HCT116 (cell line): ENCODE measurements at regions not wholly inside any gene's neighbourhood (a gene's known extent, or its start where the extent isn't known, plus 50 kb on each side); places are given as distances from the start of the nearest gene placed in this dataset.

Experiments used
- CEBPB ChIP-seq: IDR thresholded peaks from 2 replicates; pipeline ENCODE4 v1.6.1; 2012; ENCODE audit warnings: low read depth
- CTCF ChIP-seq, 3 experiments: fragments of 200-600 bp in 1 of 3; sonication (generic) in 1 of 3; IDR thresholded peaks in 2 of 3; conservative IDR thresholded peaks in 1 of 3; 2 replicates each; pipeline ENCODE4 v1.5.1; 2012 to 2017; ENCODE audit warnings: low read depth in 2 of 3, low read length in 2 of 3, antibody characterized with exemption in 1 of 3, borderline replicate concordance in 1 of 3, control low read depth in 1 of 3, mild to moderate bottlenecking in 1 of 3, mixed read lengths in 1 of 3, mixed run types in 1 of 3, moderate library complexity in 1 of 3; ENCODE audit not compliant: insufficient read depth in 1 of 3
- EZH2 ChIP-seq: fragments of 200-600 bp; sonication (generic); IDR thresholded peaks from 2 replicates; pipeline ENCODE4 v1.6.1; 2017; ENCODE audit warnings: antibody characterized with exemption, mixed run types
- MAX ChIP-seq: IDR thresholded peaks from 2 replicates; pipeline ENCODE4 v1.6.1; 2012
- POLR2A ChIP-seq: IDR thresholded peaks from 2 replicates; pipeline ENCODE4 v1.7.0; 2011; ENCODE audit warnings: borderline replicate concordance; ENCODE audit not compliant: insufficient read depth, insufficient read length; ENCODE audit errors: extremely low read depth
- POLR2AphosphoS5 ChIP-seq: IDR thresholded peaks from 2 replicates; pipeline ENCODE4 v1.6.1; 2011; ENCODE audit warnings: mild to moderate bottlenecking, low read depth, low read length, moderate library complexity
- RAD21 ChIP-seq: IDR thresholded peaks from 2 replicates; pipeline ENCODE4 v1.6.1; 2012; ENCODE audit warnings: low read depth, mild to moderate bottlenecking
- SIN3A ChIP-seq: IDR thresholded peaks from 2 replicates; pipeline ENCODE4 v1.6.1; 2012; ENCODE audit warnings: low read depth
- SP1 ChIP-seq: IDR thresholded peaks from 2 replicates; pipeline ENCODE4 v1.6.1; 2012; ENCODE audit warnings: low read depth
- ZBTB33 ChIP-seq: IDR thresholded peaks from 2 replicates; pipeline ENCODE4 v1.6.1; 2011; ENCODE audit warnings: mild to moderate bottlenecking, low read length, moderate library complexity; ENCODE audit not compliant: insufficient replicate concordance; ENCODE audit errors: extremely low read depth

- TF ChIP-seq CTCF (IDR thresholded peaks at IDR 0.05 in 2 of 3, conservative IDR thresholded peaks at IDR 0.05 in 1 of 3; ENCODE audit: borderline replicate concordance in 1 of 3, insufficient read depth in 1 of 3, low read depth in 2 of 3, low read length in 2 of 3) (no peak), SP1 (no peak), RAD21 (no peak), CEBPB (no peak), EZH2 (no peak), MAX (no peak), POLR2A (no peak), SIN3A (no peak), ZBTB33 (no peak), POLR2AphosphoS5 (no peak)
Observed at GRCh38 chr7:1349351-1349761, 109.9 kb downstream of the MICALL2 start.
